ENCODE measurements at regions not wholly inside any gene's neighbourhood (a gene's known extent, or its start where the extent isn't known, plus 50 kb on each side); places are given as distances from the start of the nearest gene placed in this dataset.
"Not testable (repeated sequence)": the region's sequence is repeated elsewhere in the genome, so short reads cannot be mapped to it uniquely, and the experiment has no call there.

DNA sequence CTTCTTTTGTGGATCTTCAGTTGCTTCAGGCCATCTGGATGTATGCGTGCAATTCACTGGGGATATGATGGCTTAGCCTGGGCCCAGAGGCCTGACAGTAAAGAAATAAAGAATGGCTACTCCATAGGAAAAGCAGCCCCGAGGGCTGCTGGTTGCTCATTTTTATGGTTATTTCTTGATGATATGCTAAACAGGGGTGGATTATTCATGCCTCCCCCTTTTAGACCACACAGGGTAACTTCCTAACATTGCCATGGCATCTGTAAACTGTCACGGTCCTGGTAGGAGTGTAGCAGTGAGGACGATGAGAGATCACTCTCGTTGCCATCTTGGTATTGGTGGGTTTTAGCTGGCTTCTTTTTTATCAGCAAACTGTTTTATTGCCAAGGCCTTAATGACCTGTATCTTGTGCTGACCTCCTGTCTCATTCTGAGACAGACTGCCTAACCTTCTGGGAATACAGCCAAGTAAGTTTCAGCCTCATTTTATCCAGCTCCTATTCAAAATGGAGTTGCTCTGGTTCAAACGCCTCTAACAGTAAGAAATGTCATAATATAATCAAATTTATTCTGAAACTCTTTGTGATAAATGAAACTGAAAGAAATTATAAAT, 60.5 kb downstream of the DSEL start:
- Mint-ChIP-seq H3K4me3 (ENCODE audit: unreplicated experiment) (no peak overlapping the region), H3K36me3 (ENCODE audit: low read depth) (no peaks in the 10 kb centered on the region), H3K27me3 (ENCODE audit: low read depth) (no peaks in the 10 kb centered on the region), H3K4me1 (ENCODE audit: low read depth) (no peaks in the 10 kb centered on the region), H3K9me3 (ENCODE audit: low read depth) (peaks cover 25% of the 10 kb centered on the region), H3K27ac (ENCODE audit: unreplicated experiment) (no peak overlapping the region)
- no peak for DNase-seq (ENCODE audit: low spot score)
- TF ChIP-seq, protein P1, sequence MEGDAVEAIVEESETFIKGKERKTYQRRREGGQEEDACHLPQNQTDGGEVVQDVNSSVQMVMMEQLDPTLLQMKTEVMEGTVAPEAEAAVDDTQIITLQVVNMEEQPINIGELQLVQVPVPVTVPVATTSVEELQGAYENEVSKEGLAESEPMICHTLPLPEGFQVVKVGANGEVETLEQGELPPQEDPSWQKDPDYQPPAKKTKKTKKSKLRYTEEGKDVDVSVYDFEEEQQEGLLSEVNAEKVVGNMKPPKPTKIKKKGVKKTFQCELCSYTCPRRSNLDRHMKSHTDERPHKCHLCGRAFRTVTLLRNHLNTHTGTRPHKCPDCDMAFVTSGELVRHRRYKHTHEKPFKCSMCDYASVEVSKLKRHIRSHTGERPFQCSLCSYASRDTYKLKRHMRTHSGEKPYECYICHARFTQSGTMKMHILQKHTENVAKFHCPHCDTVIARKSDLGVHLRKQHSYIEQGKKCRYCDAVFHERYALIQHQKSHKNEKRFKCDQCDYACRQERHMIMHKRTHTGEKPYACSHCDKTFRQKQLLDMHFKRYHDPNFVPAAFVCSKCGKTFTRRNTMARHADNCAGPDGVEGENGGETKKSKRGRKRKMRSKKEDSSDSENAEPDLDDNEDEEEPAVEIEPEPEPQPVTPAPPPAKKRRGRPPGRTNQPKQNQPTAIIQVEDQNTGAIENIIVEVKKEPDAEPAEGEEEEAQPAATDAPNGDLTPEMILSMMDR (IDR thresholded peaks at IDR 0.05), result no peak

DNA sequence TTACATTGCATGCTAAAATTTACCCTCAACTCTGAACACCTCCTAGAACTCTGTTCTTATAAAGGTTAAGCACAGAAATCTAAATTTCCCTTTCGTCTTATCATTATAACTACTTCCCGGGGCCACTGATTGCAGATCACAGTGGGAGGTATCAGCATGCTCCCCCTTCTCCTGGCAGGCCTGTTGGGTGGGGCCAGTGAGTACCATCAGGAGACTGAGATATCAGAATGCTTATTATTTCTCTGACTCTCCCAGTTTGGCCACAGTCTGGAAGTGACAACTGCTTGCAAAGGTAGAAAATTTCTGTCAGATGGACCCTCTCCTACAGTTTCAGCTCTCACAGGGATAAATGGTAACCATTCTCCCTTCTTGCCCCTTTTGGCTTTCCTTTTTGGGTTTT, 62.6 kb downstream of the DSEL start:
- no peak overlapping the region for H3K27ac Mint-ChIP-seq (ENCODE audit: unreplicated experiment)
- no peaks in the 10 kb centered on the region for H3K4me1 Mint-ChIP-seq (ENCODE audit: low read depth)
- no peaks in the 10 kb centered on the region for H3K27me3 Mint-ChIP-seq (ENCODE audit: low read depth)
- TF ChIP-seq, protein P1 (IDR thresholded peaks at IDR 0.05), result no peak
- peaks cover 6% of the 10 kb centered on the region for H3K36me3 Mint-ChIP-seq (ENCODE audit: low read depth)
- H3K9me3 Mint-ChIP-seq (ENCODE audit: low read depth), result peaks cover 18% of the 10 kb centered on the region
- no peak for DNase-seq (ENCODE audit: low spot score)
- H3K4me3 Mint-ChIP-seq (ENCODE audit: unreplicated experiment), result no peak overlapping the region

DNA sequence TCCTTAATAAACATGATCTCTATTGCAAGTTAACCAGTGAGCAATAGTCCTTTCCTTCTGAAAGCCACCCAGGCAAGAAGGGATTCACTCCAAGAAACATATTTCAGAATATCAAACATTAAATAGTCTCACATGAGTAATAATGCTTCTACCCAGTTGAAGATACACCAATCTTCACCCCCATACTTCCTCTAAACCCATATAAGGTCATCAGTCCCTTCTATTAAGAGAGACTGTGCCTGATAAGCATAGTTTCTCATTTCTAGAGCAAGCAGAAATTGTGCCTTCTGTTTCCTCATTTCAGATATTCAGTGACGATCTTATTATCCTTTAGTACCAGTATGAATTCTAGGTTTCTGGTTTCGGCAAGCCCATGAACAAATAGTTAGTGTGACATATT, 64.6 kb downstream of the DSEL start:
- Mint-ChIP-seq H3K27ac (ENCODE audit: unreplicated experiment) (no peak overlapping the region), H3K9me3 (ENCODE audit: low read depth) (peaks cover 31% of the 10 kb centered on the region), H3K4me1 (ENCODE audit: low read depth) (no peaks in the 10 kb centered on the region), H3K4me3 (ENCODE audit: unreplicated experiment) (no peak overlapping the region), H3K27me3 (ENCODE audit: low read depth) (no peaks in the 10 kb centered on the region), H3K36me3 (ENCODE audit: low read depth) (peaks cover 9% of the 10 kb centered on the region)
- DNase-seq (ENCODE audit: low spot score), result no peak
- TF ChIP-seq, protein P1 (IDR thresholded peaks at IDR 0.05), result no peak

DNA sequence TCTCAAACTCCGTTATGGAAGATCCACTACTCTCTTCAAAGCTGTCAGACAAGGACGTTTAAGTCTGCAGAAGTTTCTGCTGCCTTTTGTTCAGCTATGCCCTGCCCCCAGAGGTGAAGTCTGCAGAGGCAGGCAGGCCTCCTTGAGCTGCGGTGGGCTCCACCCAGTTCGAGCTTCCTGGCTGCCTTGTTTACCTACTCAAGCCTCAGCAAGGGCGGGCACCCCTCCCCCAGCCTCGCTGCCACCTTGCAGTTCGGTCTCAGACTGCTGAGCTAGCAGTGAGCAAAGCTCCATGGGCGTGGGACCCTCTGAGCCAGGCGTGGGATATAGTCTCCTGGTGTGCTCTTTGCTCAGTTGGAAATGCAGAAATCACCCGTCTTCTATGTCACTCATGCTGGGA, 65.4 kb downstream of the DSEL start:
- H3K9me3 Mint-ChIP-seq (ENCODE audit: low read depth), result peaks cover 33% of the 10 kb centered on the region
- not testable (repeated sequence) for H3K27ac Mint-ChIP-seq (ENCODE audit: unreplicated experiment); H3K4me3 Mint-ChIP-seq (ENCODE audit: unreplicated experiment); H3K27me3 Mint-ChIP-seq (ENCODE audit: low read depth); H3K4me1 Mint-ChIP-seq (ENCODE audit: low read depth); H3K36me3 Mint-ChIP-seq (ENCODE audit: low read depth); DNase-seq (ENCODE audit: low spot score)

DNA sequence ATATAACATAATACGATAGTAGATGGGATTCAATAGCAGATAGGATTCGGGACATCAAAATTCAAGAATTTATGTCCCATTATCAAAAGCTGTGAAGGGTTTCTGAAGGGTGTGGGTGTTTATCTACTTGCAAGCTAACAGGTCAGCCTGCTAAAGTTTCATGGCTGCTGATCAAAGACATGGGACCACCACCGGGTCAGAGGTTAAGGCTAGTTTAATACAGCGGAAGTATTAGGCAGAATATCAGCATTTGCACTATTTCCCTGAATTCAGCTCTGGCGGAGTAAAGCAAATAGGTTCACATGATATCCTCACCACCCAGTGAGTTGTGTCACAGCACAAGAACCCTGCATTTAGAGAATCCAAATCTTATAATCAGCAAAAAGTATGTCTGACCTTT, 82.5 kb downstream of the DSEL start:
- Mint-ChIP-seq H3K9me3 (ENCODE audit: low read depth) (peaks cover 22% of the 10 kb centered on the region), H3K36me3 (ENCODE audit: low read depth) (peaks cover 12% of the 10 kb centered on the region), H3K27ac (ENCODE audit: unreplicated experiment) (no peak overlapping the region), H3K4me1 (ENCODE audit: low read depth) (peaks cover 19% of the 10 kb centered on the region), H3K4me3 (ENCODE audit: unreplicated experiment) (no peak overlapping the region), H3K27me3 (ENCODE audit: low read depth) (no peaks in the 10 kb centered on the region)
- TF ChIP-seq, protein P1 (IDR thresholded peaks at IDR 0.05), result no peak
- no peak for DNase-seq (ENCODE audit: low spot score)

DNA sequence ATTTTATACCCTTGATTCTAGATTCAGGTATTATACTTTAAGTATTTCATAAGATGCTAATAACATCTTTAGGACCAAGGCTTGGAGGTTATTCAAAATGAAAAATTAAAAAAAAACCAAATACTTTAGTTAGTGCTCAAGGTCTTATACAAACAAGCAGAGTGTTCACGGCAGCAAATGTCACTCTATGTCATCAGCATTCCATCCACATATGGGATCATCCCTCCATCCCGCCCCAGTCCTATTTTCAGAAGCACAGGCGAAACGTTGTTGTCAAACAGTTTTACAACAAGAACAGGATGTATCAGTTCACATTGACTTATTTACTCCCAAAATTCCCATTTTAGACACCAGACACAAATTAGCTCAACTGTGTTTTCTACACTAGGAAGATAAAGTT, 83.7 kb downstream of the DSEL start:
- Mint-ChIP-seq H3K27me3 (ENCODE audit: low read depth) (no peaks in the 10 kb centered on the region), H3K4me1 (ENCODE audit: low read depth) (peaks cover 31% of the 10 kb centered on the region), H3K27ac (ENCODE audit: unreplicated experiment) (peak overlapping the region; percentile 87), H3K4me3 (ENCODE audit: unreplicated experiment) (no peak overlapping the region), H3K9me3 (ENCODE audit: low read depth) (peaks cover 16% of the 10 kb centered on the region), H3K36me3 (ENCODE audit: low read depth) (peaks cover 8% of the 10 kb centered on the region)
- TF ChIP-seq, protein P1 (IDR thresholded peaks at IDR 0.05), result no peak
- no peak for DNase-seq (ENCODE audit: low spot score)

Measured in chondrocyte (in vitro differentiated cells).